ENCODE measurements at regions not wholly inside any gene's neighbourhood (a gene's known extent, or its start where the extent isn't known, plus 50 kb on each side); places are given as distances from the start of the nearest gene placed in this dataset.

- Mint-ChIP-seq H3K4me3 (ENCODE audit: low read depth) (no peak overlapping the region), H3K4me1 (ENCODE audit: low read depth) (peaks cover 8% of the 10 kb centered on the region), H3K9me3 (ENCODE audit: low read depth) (peaks cover 4% of the 10 kb centered on the region), H3K27me3 (no peaks in the 10 kb centered on the region), H3K27ac (no peak overlapping the region), H3K36me3 (ENCODE audit: insufficient read depth) (no peaks in the 10 kb centered on the region)
- TF ChIP-seq CTCF (IDR thresholded peaks at IDR 0.05; ENCODE audit: unreplicated experiment) = no peak
- DNase-seq (ENCODE audit: low spot score, unreplicated experiment) = no peak
Measured at GRCh38 chr7:125406111-125406510, 476.5 kb upstream of the POT1 start.

- Mint-ChIP-seq H3K4me3 (ENCODE audit: low read depth) (no peak overlapping the region), H3K36me3 (ENCODE audit: insufficient read depth) (no peaks in the 10 kb centered on the region), H3K27ac (no peak overlapping the region), H3K9me3 (ENCODE audit: low read depth) (peaks cover 7% of the 10 kb centered on the region), H3K4me1 (ENCODE audit: low read depth) (peaks cover 4% of the 10 kb centered on the region), H3K27me3 (no peaks in the 10 kb centered on the region)
- no peak for DNase-seq (ENCODE audit: low spot score, unreplicated experiment)
- TF ChIP-seq CTCF (IDR thresholded peaks at IDR 0.05; ENCODE audit: unreplicated experiment) = no peak
Measured at GRCh38 chr7:125399408-125399807, 469.8 kb upstream of the POT1 start.

GRCh38 chr7:125396466-125397151 is 467.0 kb upstream of the POT1 start:
- H3K27me3 Mint-ChIP-seq = no peaks in the 10 kb centered on the region
- TF ChIP-seq CTCF (IDR thresholded peaks at IDR 0.05; ENCODE audit: unreplicated experiment) = no peak
- no peak overlapping the region for H3K4me3 Mint-ChIP-seq (ENCODE audit: low read depth)
- peaks cover 7% of the 10 kb centered on the region for H3K9me3 Mint-ChIP-seq (ENCODE audit: low read depth)
- no peaks in the 10 kb centered on the region for H3K36me3 Mint-ChIP-seq (ENCODE audit: insufficient read depth)
- no peak overlapping the region for H3K27ac Mint-ChIP-seq
- no peak for DNase-seq (ENCODE audit: low spot score, unreplicated experiment)
- peaks cover 8% of the 10 kb centered on the region for H3K4me1 Mint-ChIP-seq (ENCODE audit: low read depth)

GRCh38 chr7:125391921-125392320 is 462.3 kb upstream of the POT1 start:
- Mint-ChIP-seq H3K9me3 (ENCODE audit: low read depth) (peaks cover 3% of the 10 kb centered on the region), H3K36me3 (ENCODE audit: insufficient read depth) (no peaks in the 10 kb centered on the region), H3K27me3 (no peaks in the 10 kb centered on the region), H3K4me3 (ENCODE audit: low read depth) (no peak overlapping the region), H3K4me1 (ENCODE audit: low read depth) (peaks cover 4% of the 10 kb centered on the region), H3K27ac (no peak overlapping the region)
- no peak for TF ChIP-seq CTCF (IDR thresholded peaks at IDR 0.05; ENCODE audit: unreplicated experiment)
- DNase-seq (ENCODE audit: low spot score, unreplicated experiment) = no peak

- no peaks in the 10 kb centered on the region for H3K36me3 Mint-ChIP-seq (ENCODE audit: insufficient read depth)
- no peak for DNase-seq (ENCODE audit: low spot score, unreplicated experiment)
- peaks cover 4% of the 10 kb centered on the region for H3K4me1 Mint-ChIP-seq (ENCODE audit: low read depth)
Measured at GRCh38 chr7:125390981-125391380, 461.4 kb upstream of the POT1 start.

More at GRCh38 chr7:125390981-125391380, 461.4 kb upstream of the POT1 start:
- Mint-ChIP-seq H3K27ac (no peak overlapping the region), H3K9me3 (ENCODE audit: low read depth) (peaks cover 3% of the 10 kb centered on the region), H3K27me3 (no peaks in the 10 kb centered on the region), H3K4me3 (ENCODE audit: low read depth) (no peak overlapping the region)
- TF ChIP-seq CTCF (IDR thresholded peaks at IDR 0.05; ENCODE audit: unreplicated experiment) = no peak

Data from progenitor cell of endocrine pancreas (in vitro differentiated cells).